B cell (primary cell): ENCODE measurements at regions not wholly inside any gene's neighbourhood (a gene's known extent, or its start where the extent isn't known, plus 50 kb on each side); places are given as distances from the start of the nearest gene placed in this dataset.

Source experiments
- ATAC-seq: fragments of 200-7000 bp; cut with Tn5 transposase; one replicate; pipeline ENCODE4 v1.10.0; 2021; ENCODE audit warnings: low read depth, mild to moderate bottlenecking, moderate number of reproducible peaks, moderate library complexity
- CTCF ChIA-PET: fragments of 350-600 bp; sonication (Branson Sonifier 250); formaldehyde crosslinking; loops from one replicate; lab custom pipeline; 2021; ENCODE audit warnings: antibody characterized with exemption, inconsistent platforms; lab: Charles Lee
- POLR2A ChIA-PET: fragments of 350-600 bp; sonication (Branson Sonifier 250); formaldehyde crosslinking; loops from one replicate; lab custom pipeline; 2021; ENCODE audit warnings: antibody characterized with exemption; lab: Charles Lee
- DNase-seq: peaks from one replicate; pipeline ENCODE4 v3.0.0; 2013
- H2AFZ ChIP-seq: 2 replicates; pipeline ENCODE4 v1.6.1; 2012; ENCODE audit warnings: mild to moderate bottlenecking, low read depth, low read length; ENCODE audit not compliant: insufficient read depth, poor library complexity, severe bottlenecking
- H3K27ac ChIP-seq, 2 donors: 1 replicate in 1 of 2; 2 replicates in 1 of 2; pipeline ENCODE4 v1.5.1; 2012 to 2013; ENCODE audit warnings: low read length in 2 of 2, mild to moderate bottlenecking in 2 of 2, moderate library complexity in 1 of 2
- H3K27me3 ChIP-seq, 4 experiments: fragments of 200-600 bp in 1 of 4; sonication (generic) in 1 of 4; replicated peaks in 1 of 4; 1 replicate in 2 of 4; 2 replicates in 2 of 4; pipeline versions ENCODE4 v1.6.1 to v1.7.0; 2013 to 2016; ENCODE audit warnings: low read length in 3 of 4, mild to moderate bottlenecking in 2 of 4, mixed read lengths in 1 of 4, moderate library complexity in 1 of 4; ENCODE audit not compliant: insufficient read depth in 4 of 4, control insufficient read depth in 3 of 4; ENCODE audit errors: control extremely low read depth in 1 of 4
- H3K36me3 ChIP-seq, 2 experiments: replicated peaks in 1 of 2; 1 replicate in 1 of 2; 2 replicates in 1 of 2; pipeline versions ENCODE4 v1.6.1 to v1.7.1; 2013; ENCODE audit warnings: low read length in 1 of 2; ENCODE audit not compliant: insufficient read depth in 2 of 2, control insufficient read depth in 1 of 2; ENCODE audit errors: control extremely low read depth in 1 of 2, extremely low read depth in 1 of 2
- H3K4me1 ChIP-seq, 2 donors: fragments of 200-600 bp in 1 of 2; sonication (generic) in 1 of 2; 1 replicate in 1 of 2; 2 replicates in 1 of 2; pipeline versions ENCODE4 v1.5.1 to v1.6.1; 2013 to 2017; ENCODE audit warnings: low read length in 2 of 2; ENCODE audit not compliant: control insufficient read depth in 2 of 2, insufficient read depth in 2 of 2
- H3K4me2 ChIP-seq: replicated peaks from 2 replicates; pipeline ENCODE3; 2012; ENCODE audit warnings: mild to moderate bottlenecking, low read depth, low read length; ENCODE audit not compliant: poor library complexity, severe bottlenecking
- H3K4me3 ChIP-seq, 5 experiments: fragments of 200-600 bp in 1 of 5; sonication (generic) in 1 of 5; 1 replicate in 3 of 5; 2 replicates in 2 of 5; pipeline versions ENCODE4 v1.5.1 to v1.7.0; 2011 to 2016; ENCODE audit warnings: low read length in 4 of 5, mild to moderate bottlenecking in 4 of 5, low read depth in 2 of 5, control low read depth in 1 of 5, moderate library complexity in 1 of 5; ENCODE audit not compliant: insufficient read depth in 1 of 5; ENCODE audit errors: control extremely low read depth in 1 of 5, extremely low read depth in 1 of 5
- H3K79me2 ChIP-seq: fragments of 200-600 bp; sonication (generic); one replicate; pipeline ENCODE4 v1.6.0; 2016; ENCODE audit warnings: low read length; ENCODE audit not compliant: control insufficient read depth, insufficient read depth
- H3K9ac ChIP-seq: fragments of 200-600 bp; sonication (generic); 2 replicates; pipeline ENCODE4 v1.6.1; 2017; ENCODE audit warnings: mild to moderate bottlenecking, low read length, moderate library complexity
- H3K9me3 ChIP-seq, 3 donors: one replicate each; pipeline versions ENCODE4 v1.6.1 to v1.7.1; 2013; ENCODE audit warnings: low read length in 2 of 3; ENCODE audit not compliant: control insufficient read depth in 2 of 3, insufficient read depth in 1 of 3; ENCODE audit errors: control extremely low read depth in 1 of 3
- H4K20me1 ChIP-seq: 2 replicates; pipeline ENCODE4 v1.6.0; 2012; ENCODE audit warnings: mild to moderate bottlenecking, low read length; ENCODE audit not compliant: insufficient read depth, control insufficient read depth, poor library complexity, severe bottlenecking
- H3K27ac Mint-ChIP-seq: one replicate; pipeline ENCODE4 v1.8.0; 2021; ENCODE audit warnings: mixed read lengths
- H3K27me3 Mint-ChIP-seq: one replicate; pipeline ENCODE4 v1.8.0; 2021; ENCODE audit warnings: mixed read lengths
- H3K4me1 Mint-ChIP-seq: one replicate; pipeline ENCODE4 v1.8.0; 2021; ENCODE audit warnings: mixed read lengths
- H3K4me3 Mint-ChIP-seq: one replicate; pipeline ENCODE4 v1.8.0; 2021; ENCODE audit warnings: mixed read lengths
- H3K9me3 Mint-ChIP-seq: one replicate; pipeline ENCODE4 v1.8.0; 2022; ENCODE audit warnings: mixed read lengths; ENCODE audit not compliant: insufficient read depth
- EZH2 ChIP-seq: IDR thresholded peaks from 2 replicates; pipeline ENCODE4 v1.6.1; 2012; ENCODE audit warnings: borderline replicate concordance, low read depth, mild to moderate bottlenecking, moderate library complexity, low read length; ENCODE audit not compliant: insufficient read depth, poor library complexity, severe bottlenecking
- WGBS: methylation state at CpG from one replicate; pipeline ENCODE4 v1.1.5; 2013; ENCODE audit warnings: missing lambda C conversion rate; ENCODE audit not compliant: insufficient coverage; 5-methylcytosine and 5-hydroxymethylcytosine counted together
- intact Hi-C: fragments of 100-400 bp; cut with micrococcal nuclease; formaldehyde crosslinking; loops from one replicate; pipeline ENCODE4 v1.10.0; 2022
- TF ChIP-seq, protein P1 (sequence below): fragments of 200-600 bp; IDR thresholded peaks from one replicate; pipeline ENCODE4 v1.8.0; 2022; ENCODE audit warnings: antibody characterized with exemption, mild to moderate bottlenecking

DNA sequence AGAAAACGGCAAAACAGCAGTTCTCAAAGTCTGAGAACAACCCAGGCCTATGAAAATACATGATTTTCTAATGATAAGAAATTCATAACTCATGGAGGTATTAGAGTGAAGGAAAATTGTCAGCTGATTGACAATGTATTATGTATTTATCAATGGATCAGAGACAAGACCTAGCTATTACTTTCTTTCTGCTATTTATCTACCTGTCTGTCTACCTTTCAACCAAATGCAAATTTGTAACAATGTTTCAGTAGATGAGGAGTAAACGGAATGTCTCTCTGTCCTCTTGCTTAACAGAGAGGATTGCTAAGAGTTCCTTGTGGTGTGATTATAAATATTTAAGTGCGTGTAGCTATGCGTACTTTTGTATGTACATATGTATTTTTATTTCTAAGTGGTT is 568.7 kb upstream of the RGS18 start:
- H3K27ac ChIP-seq = no peak overlapping the region
- no peak overlapping the region for H3K4me3 Mint-ChIP-seq
- no peaks in the 10 kb centered on the region for H3K79me2 ChIP-seq
- peaks cover 5% of the 10 kb centered on the region for H3K9me3 Mint-ChIP-seq
- no peaks in the 10 kb centered on the region for H4K20me1 ChIP-seq
- H3K27me3 ChIP-seq = no peaks in the 10 kb centered on the region
- H3K4me1 ChIP-seq = no peaks in the 10 kb centered on the region
- ChIA-PET CTCF (no interaction called here), POLR2A (no interaction called here)
- H3K9me3 ChIP-seq = peaks cover 0 to 1% (median 0%) of the 10 kb centered on the region in 3 donors
- ATAC-seq (no peak), DNase-seq (no peak)
- no peaks in the 10 kb centered on the region for H3K36me3 ChIP-seq
- H3K4me2 ChIP-seq = no peak overlapping the region
- no peak overlapping the region for H3K9ac ChIP-seq
- H3K27me3 Mint-ChIP-seq = no peaks in the 10 kb centered on the region
- no peaks in the 10 kb centered on the region for H3K4me1 Mint-ChIP-seq
- no peak overlapping the region for H3K27ac Mint-ChIP-seq
- intact Hi-C loops = no loop called here
- TF ChIP-seq EZH2 = no peak
- TF ChIP-seq, protein P1, sequence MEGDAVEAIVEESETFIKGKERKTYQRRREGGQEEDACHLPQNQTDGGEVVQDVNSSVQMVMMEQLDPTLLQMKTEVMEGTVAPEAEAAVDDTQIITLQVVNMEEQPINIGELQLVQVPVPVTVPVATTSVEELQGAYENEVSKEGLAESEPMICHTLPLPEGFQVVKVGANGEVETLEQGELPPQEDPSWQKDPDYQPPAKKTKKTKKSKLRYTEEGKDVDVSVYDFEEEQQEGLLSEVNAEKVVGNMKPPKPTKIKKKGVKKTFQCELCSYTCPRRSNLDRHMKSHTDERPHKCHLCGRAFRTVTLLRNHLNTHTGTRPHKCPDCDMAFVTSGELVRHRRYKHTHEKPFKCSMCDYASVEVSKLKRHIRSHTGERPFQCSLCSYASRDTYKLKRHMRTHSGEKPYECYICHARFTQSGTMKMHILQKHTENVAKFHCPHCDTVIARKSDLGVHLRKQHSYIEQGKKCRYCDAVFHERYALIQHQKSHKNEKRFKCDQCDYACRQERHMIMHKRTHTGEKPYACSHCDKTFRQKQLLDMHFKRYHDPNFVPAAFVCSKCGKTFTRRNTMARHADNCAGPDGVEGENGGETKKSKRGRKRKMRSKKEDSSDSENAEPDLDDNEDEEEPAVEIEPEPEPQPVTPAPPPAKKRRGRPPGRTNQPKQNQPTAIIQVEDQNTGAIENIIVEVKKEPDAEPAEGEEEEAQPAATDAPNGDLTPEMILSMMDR = no peak
- 94% methylated on average over 3 of the region's 4 CpGs for WGBS
- H2AFZ ChIP-seq = no peak overlapping the region
- no peak overlapping the region for H3K4me3 ChIP-seq

DNA sequence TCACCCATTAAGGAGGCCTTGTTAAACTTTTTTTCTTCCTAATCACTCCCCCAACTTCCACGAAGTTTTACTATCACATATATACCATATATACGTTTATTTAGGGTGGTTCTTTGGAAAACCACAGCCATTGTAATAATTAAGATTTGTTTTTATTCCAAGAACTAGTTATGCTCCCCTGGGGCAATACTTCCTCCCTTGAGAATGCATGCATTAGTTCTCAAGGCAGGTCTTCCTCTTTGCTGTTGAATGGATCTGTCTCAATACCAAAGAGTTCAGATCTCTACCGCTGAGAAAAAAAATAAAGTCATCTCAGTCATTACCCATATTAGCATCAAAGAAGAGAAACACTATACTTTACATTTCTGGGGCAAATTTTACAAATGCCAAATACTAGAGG is 567.7 kb upstream of the RGS18 start:
- H3K27me3 ChIP-seq = no peaks in the 10 kb centered on the region
- Mint-ChIP-seq H3K9me3 (peaks cover 5% of the 10 kb centered on the region), H3K27ac (no peak overlapping the region), H3K4me3 (no peak overlapping the region), H3K4me1 (no peaks in the 10 kb centered on the region), H3K27me3 (no peaks in the 10 kb centered on the region)
- H3K79me2 ChIP-seq = no peaks in the 10 kb centered on the region
- no peak overlapping the region for H2AFZ ChIP-seq
- POLR2A ChIA-PET = no interaction called here
- no CpG with 5 or more reads among the region's 3 CpGs for WGBS
- no peak for DNase-seq
- intact Hi-C loops = no loop called here
- TF ChIP-seq, protein P1 = no peak
- no peak for TF ChIP-seq EZH2
- H3K36me3 ChIP-seq = no peaks in the 10 kb centered on the region
- no peaks in the 10 kb centered on the region for H4K20me1 ChIP-seq
- H3K27ac ChIP-seq = no peak overlapping the region
- H3K9me3 ChIP-seq = peaks cover 0 to 6% (median 1%) of the 10 kb centered on the region in 3 donors
- H3K9ac ChIP-seq = no peak overlapping the region
- H3K4me2 ChIP-seq = no peak overlapping the region
- ATAC-seq = no peak
- no peak overlapping the region for H3K4me3 ChIP-seq
- CTCF ChIA-PET = no interaction called here
- H3K4me1 ChIP-seq = no peaks in the 10 kb centered on the region
